Mesendoderm (in vitro differentiated cells): ENCODE measurements at regions not wholly inside any gene's neighbourhood (a gene's known extent, or its start where the extent isn't known, plus 50 kb on each side); places are given as distances from the start of the nearest gene placed in this dataset.

Experiments
- DNase-seq: peaks from one replicate; pipeline ENCODE4 v3.0.0; 2013
- H2AK5ac ChIP-seq: 2 replicates; pipeline ENCODE4 v1.6.1; 2013; ENCODE audit warnings: low read length, inconsistent platforms
- H2BK120ac ChIP-seq: 2 replicates; pipeline ENCODE4 v1.6.1; 2013; ENCODE audit warnings: low read depth, mild to moderate bottlenecking, low read length, moderate library complexity, mixed read lengths
- H2BK15ac ChIP-seq: replicated peaks from 2 replicates; pipeline ENCODE4 v1.6.1; 2013; ENCODE audit warnings: low read depth, mild to moderate bottlenecking, moderate library complexity
- H2BK5ac ChIP-seq: 2 replicates; pipeline ENCODE4 v1.6.1; 2013; ENCODE audit warnings: low read length, inconsistent platforms
- H3K18ac ChIP-seq: 2 replicates; pipeline ENCODE4 v1.6.1; 2013; ENCODE audit warnings: mild to moderate bottlenecking, low read length, mixed read lengths
- H3K23ac ChIP-seq: one replicate; pipeline ENCODE4 v1.6.1; 2013; ENCODE audit warnings: low read length
- H3K27ac ChIP-seq: 2 replicates; pipeline ENCODE4 v1.5.1; 2013; ENCODE audit warnings: low read depth, mild to moderate bottlenecking, inconsistent platforms, low read length, moderate library complexity
- H3K27me3 ChIP-seq: 2 replicates; pipeline ENCODE4 v1.6.1; 2013; ENCODE audit warnings: low read length, control low read depth, mild to moderate bottlenecking, inconsistent platforms; ENCODE audit not compliant: insufficient read depth, poor library complexity
- H3K36me3 ChIP-seq: 2 replicates; pipeline ENCODE4 v1.6.1; 2013; ENCODE audit warnings: low read length, inconsistent platforms; ENCODE audit not compliant: control insufficient read depth, insufficient read depth
- H3K4ac ChIP-seq: one replicate; pipeline ENCODE4 v1.6.1; 2013; ENCODE audit warnings: low read depth, mild to moderate bottlenecking, low read length, moderate library complexity
- H3K4me1 ChIP-seq: 2 replicates; pipeline ENCODE4 v1.6.1; 2013; ENCODE audit warnings: low read depth, low read length, inconsistent platforms; ENCODE audit not compliant: control insufficient read depth
- H3K4me2 ChIP-seq: 2 replicates; pipeline ENCODE4 v1.6.1; 2013; ENCODE audit warnings: low read length
- H3K4me3 ChIP-seq: 2 replicates; pipeline ENCODE4 v1.5.1; 2013; ENCODE audit warnings: mild to moderate bottlenecking, low read length
- H3K56ac ChIP-seq: one replicate; pipeline ENCODE4 v1.6.1; 2013; ENCODE audit warnings: low read length
- H3K79me1 ChIP-seq: 2 replicates; pipeline ENCODE4 v1.6.1; 2013; ENCODE audit warnings: low read length, inconsistent platforms
- H3K79me2 ChIP-seq: 2 replicates; pipeline ENCODE4 v1.6.1; 2013; ENCODE audit warnings: mild to moderate bottlenecking, low read length; ENCODE audit not compliant: control insufficient read depth, insufficient read depth
- H3K9ac ChIP-seq: 2 replicates; pipeline ENCODE4 v1.6.1; 2013; ENCODE audit warnings: low read length, inconsistent platforms
- H4K5ac ChIP-seq: one replicate; pipeline ENCODE4 v1.6.1; 2013; ENCODE audit warnings: low read length
- H4K8ac ChIP-seq: one replicate; pipeline ENCODE4 v1.6.1; 2013; ENCODE audit warnings: low read depth, mild to moderate bottlenecking, control low read depth, low read length, moderate library complexity
- WGBS: extraction: QIAGEN DNeasy Blood & Tissue Kit; methylation state at CpG from one replicate; pipeline ENCODE4 v1.1.7; 2013; ENCODE audit warnings: low lambda C conversion rate, missing lambda C conversion rate; ENCODE audit not compliant: insufficient coverage; ENCODE audit errors: extremely low coverage; 5-methylcytosine and 5-hydroxymethylcytosine counted together

DNA sequence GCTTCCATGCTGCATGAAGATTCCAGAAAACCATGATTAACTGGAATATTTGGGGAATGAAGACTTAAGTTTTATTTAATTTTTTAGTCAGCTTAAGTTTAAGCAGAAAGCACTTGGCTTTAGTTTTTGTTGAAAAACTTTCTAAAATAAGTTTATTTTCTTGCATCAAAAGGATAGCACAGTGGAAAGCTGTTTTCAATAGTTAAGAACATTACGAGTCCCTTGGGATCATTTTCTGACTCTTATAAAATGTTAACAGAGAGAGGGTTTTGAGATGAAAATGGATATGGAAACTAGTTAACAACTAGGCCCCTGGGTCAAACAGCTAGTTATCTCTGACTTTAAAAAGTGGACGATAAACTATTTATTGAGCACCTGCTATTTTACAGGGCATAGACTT lies 181.9 kb upstream of the SLC38A2 start:
- H2BK120ac ChIP-seq: no peak overlapping the region
- no peak overlapping the region for H2AK5ac ChIP-seq
- no peak overlapping the region for H2BK15ac ChIP-seq
- H3K4ac ChIP-seq: no peak overlapping the region
- H3K36me3 ChIP-seq: no peaks in the 10 kb centered on the region
- H3K79me2 ChIP-seq: no peaks in the 10 kb centered on the region
- H4K8ac ChIP-seq: no peak overlapping the region
- no peaks in the 10 kb centered on the region for H3K79me1 ChIP-seq
- H3K23ac ChIP-seq: no peak overlapping the region
- H3K4me1 ChIP-seq: no peaks in the 10 kb centered on the region
- H4K5ac ChIP-seq: no peak overlapping the region
- WGBS: no CpG with 5 or more reads among the region's 2 CpGs
- H3K4me3 ChIP-seq: no peak overlapping the region
- no peaks in the 10 kb centered on the region for H3K27me3 ChIP-seq
- H3K27ac ChIP-seq: no peak overlapping the region
- no peak overlapping the region for H2BK5ac ChIP-seq
- no peak overlapping the region for H3K9ac ChIP-seq
- H3K56ac ChIP-seq: no peak overlapping the region
- H3K4me2 ChIP-seq: no peak overlapping the region
- no peak overlapping the region for H3K18ac ChIP-seq
- DNase-seq: no peak

- no peak for DNase-seq
- WGBS: no CpG with 5 or more reads among the region's 1 CpG
- H3K79me1 ChIP-seq: no peaks in the 10 kb centered on the region
Measured at GRCh38 chr12:46553911-46554310, 181.3 kb upstream of the SLC38A2 start.

DNA sequence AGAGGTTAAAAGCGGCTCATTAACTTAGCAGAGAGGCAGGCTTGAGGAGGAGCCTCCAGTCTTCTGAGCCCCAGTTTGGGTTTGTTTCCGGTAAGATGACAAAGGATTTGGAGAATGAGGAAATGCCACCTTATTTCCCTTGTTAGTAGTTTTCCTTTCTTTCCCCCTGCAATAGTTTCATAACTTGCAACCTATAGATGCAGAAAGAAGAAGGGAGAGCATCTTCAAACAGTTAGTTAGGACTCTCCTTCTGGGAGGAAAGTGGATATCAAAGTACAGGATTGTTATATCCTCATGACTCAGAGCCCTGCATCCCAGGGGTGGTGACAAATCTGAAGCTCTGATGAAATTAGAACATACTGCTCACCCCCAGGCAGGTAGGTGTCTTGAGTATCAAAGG lies 180.7 kb upstream of the SLC38A2 start:
- no CpG with 5 or more reads among the region's 2 CpGs for WGBS
- Histone ChIP-seq H2BK120ac (no peak overlapping the region), H3K4me1 (no peaks in the 10 kb centered on the region), H4K8ac (no peak overlapping the region), H3K79me2 (no peaks in the 10 kb centered on the region), H3K27me3 (no peaks in the 10 kb centered on the region), H2BK5ac (no peak overlapping the region), H2AK5ac (no peak overlapping the region), H3K18ac (no peak overlapping the region), H3K9ac (no peak overlapping the region), H3K36me3 (no peaks in the 10 kb centered on the region), H3K4me3 (no peak overlapping the region), H3K23ac (no peak overlapping the region), H3K27ac (no peak overlapping the region), H3K79me1 (no peaks in the 10 kb centered on the region), H3K56ac (no peak overlapping the region), H3K4me2 (no peak overlapping the region), H4K5ac (no peak overlapping the region), H3K4ac (no peak overlapping the region), H2BK15ac (no peak overlapping the region)
- DNase-seq: peak; percentile 32

More at GRCh38 chr12:46553911-46554310, 181.3 kb upstream of the SLC38A2 start:
- no peaks in the 10 kb centered on the region for H3K4me1 ChIP-seq
- H3K23ac ChIP-seq: no peak overlapping the region
- H3K4me2 ChIP-seq: no peak overlapping the region
- H3K79me2 ChIP-seq: no peaks in the 10 kb centered on the region
- H4K8ac ChIP-seq: no peak overlapping the region
- no peak overlapping the region for H2AK5ac ChIP-seq
- H2BK5ac ChIP-seq: no peak overlapping the region
- H3K9ac ChIP-seq: no peak overlapping the region
- H3K4ac ChIP-seq: no peak overlapping the region
- no peak overlapping the region for H2BK15ac ChIP-seq
- H3K27me3 ChIP-seq: no peaks in the 10 kb centered on the region
- H2BK120ac ChIP-seq: no peak overlapping the region
- H3K56ac ChIP-seq: no peak overlapping the region
- H3K18ac ChIP-seq: no peak overlapping the region
- H3K4me3 ChIP-seq: no peak overlapping the region
- no peaks in the 10 kb centered on the region for H3K36me3 ChIP-seq
- H3K27ac ChIP-seq: no peak overlapping the region
- H4K5ac ChIP-seq: no peak overlapping the region

DNA sequence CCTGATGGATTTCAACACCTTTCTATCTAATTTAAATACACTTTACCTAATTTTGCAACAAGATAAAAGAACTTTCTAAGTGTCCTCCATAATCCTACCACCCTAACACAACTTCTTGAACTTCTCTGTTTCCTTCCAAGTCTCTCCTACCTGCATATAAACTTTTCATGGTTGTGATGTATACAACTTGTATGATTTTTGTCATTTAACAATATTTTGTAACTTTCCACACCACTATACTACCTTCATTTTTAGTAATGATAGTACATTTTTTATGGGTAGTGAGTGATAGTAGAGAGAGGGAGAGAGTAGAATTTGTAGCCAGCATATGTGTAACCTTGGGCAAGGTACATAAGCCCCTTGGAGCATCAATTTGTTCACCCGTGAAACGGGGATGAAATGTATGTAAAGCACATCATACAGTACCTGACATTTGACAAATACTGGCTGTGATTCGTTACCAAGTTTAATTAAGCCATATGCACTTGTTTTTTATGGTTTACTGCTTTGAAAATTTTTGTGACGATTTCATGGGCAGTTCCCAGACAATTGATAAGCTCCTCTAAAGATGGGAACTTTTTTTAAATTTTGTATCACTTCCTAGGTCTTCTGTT lies 177.8 kb upstream of the SLC38A2 start:
- Histone ChIP-seq H2BK5ac (no peak overlapping the region), H3K79me1 (no peaks in the 10 kb centered on the region), H3K18ac (no peak overlapping the region), H2BK15ac (no peak overlapping the region), H3K27ac (no peak overlapping the region), H2AK5ac (no peak overlapping the region), H3K27me3 (no peaks in the 10 kb centered on the region), H3K23ac (no peak overlapping the region), H3K4me2 (no peak overlapping the region), H3K4me1 (no peaks in the 10 kb centered on the region), H3K4ac (no peak overlapping the region), H3K79me2 (no peaks in the 10 kb centered on the region), H4K5ac (no peak overlapping the region), H3K4me3 (no peak overlapping the region), H4K8ac (no peak overlapping the region), H2BK120ac (no peak overlapping the region), H3K9ac (no peak overlapping the region), H3K36me3 (no peaks in the 10 kb centered on the region), H3K56ac (no peak overlapping the region)
- DNase-seq: no peak
- no CpG with 5 or more reads among the region's 4 CpGs for WGBS

- H3K9ac ChIP-seq: no peak overlapping the region
- no peak overlapping the region for H2BK120ac ChIP-seq
- no peak overlapping the region for H3K4me3 ChIP-seq
- no peak overlapping the region for H2AK5ac ChIP-seq
- WGBS: no CpG with 5 or more reads among the region's 7 CpGs
- H3K79me2 ChIP-seq: no peaks in the 10 kb centered on the region
- no peak overlapping the region for H4K8ac ChIP-seq
- H3K79me1 ChIP-seq: no peaks in the 10 kb centered on the region
- H3K27me3 ChIP-seq: no peaks in the 10 kb centered on the region
- no peak overlapping the region for H3K23ac ChIP-seq
- H3K18ac ChIP-seq: no peak overlapping the region
- H4K5ac ChIP-seq: no peak overlapping the region
- DNase-seq: no peak
- H2BK15ac ChIP-seq: no peak overlapping the region
- H3K4me2 ChIP-seq: no peak overlapping the region
- no peaks in the 10 kb centered on the region for H3K36me3 ChIP-seq
- H3K27ac ChIP-seq: no peak overlapping the region
- no peak overlapping the region for H3K4ac ChIP-seq
- H3K56ac ChIP-seq: no peak overlapping the region
- H2BK5ac ChIP-seq: no peak overlapping the region
- no peaks in the 10 kb centered on the region for H3K4me1 ChIP-seq
Measured at GRCh38 chr12:46549527-46550265, 177.1 kb upstream of the SLC38A2 start.
